ENCODE measurements at regions not wholly inside any gene's neighbourhood (a gene's known extent, or its start where the extent isn't known, plus 50 kb on each side); places are given as distances from the start of the nearest gene placed in this dataset.

GRCh38 chr2:173658946-173659371, 304.3 kb downstream of the CDCA7 start (continued):
- TF ChIP-seq, protein P1, sequence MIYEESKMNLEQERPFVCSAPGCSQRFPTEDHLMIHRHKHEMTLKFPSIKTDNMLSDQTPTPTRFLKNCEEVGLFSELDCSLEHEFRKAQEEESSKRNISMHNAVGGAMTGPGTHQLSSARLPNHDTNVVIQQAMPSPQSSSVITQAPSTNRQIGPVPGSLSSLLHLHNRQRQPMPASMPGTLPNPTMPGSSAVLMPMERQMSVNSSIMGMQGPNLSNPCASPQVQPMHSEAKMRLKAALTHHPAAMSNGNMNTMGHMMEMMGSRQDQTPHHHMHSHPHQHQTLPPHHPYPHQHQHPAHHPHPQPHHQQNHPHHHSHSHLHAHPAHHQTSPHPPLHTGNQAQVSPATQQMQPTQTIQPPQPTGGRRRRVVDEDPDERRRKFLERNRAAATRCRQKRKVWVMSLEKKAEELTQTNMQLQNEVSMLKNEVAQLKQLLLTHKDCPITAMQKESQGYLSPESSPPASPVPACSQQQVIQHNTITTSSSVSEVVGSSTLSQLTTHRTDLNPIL (CRISPR knock-in tag; IDR thresholded peaks at IDR 0.05; ENCODE audit: low read depth): peak; percentile 71; the same call in 1 of the 2 replicates
- TF ChIP-seq CSRNP3 (CRISPR knock-in tag; IDR thresholded peaks at IDR 0.05): no peak
- no peak for TF ChIP-seq GLIS3 (CRISPR knock-in tag; IDR thresholded peaks at IDR 0.05)

DNA sequence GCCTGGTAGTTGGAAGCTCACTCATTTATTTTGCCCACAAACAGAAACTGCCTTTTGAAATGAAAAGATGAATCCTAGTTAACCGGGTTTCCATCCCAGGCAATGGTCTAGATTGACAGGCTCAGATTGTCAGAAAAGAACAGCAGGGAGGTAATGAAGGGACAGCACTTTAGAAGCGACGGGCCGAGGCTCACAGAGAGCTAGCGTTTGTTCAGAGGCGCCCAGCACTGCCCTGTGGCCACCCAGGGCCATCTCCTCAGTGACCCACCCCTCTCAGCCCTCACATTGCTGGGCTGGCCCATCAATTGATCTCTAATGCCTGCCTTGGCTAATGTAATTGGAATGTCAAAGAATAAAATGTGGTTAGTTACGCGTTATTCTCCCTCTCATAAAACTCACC, 304.8 kb downstream of the CDCA7 start:
- TF ChIP-seq SNAI2 (CRISPR knock-in tag; IDR thresholded peaks at IDR 0.05): no peak
- no peak for TF ChIP-seq BACH2 (CRISPR knock-in tag; IDR thresholded peaks at IDR 0.05; ENCODE audit: borderline replicate concordance)
- TF ChIP-seq, protein P1 (CRISPR knock-in tag; IDR thresholded peaks at IDR 0.05; ENCODE audit: low read depth): no peak
- peak; percentile 5; the same call in 2 of the 3 replicates for ATAC-seq

DNA sequence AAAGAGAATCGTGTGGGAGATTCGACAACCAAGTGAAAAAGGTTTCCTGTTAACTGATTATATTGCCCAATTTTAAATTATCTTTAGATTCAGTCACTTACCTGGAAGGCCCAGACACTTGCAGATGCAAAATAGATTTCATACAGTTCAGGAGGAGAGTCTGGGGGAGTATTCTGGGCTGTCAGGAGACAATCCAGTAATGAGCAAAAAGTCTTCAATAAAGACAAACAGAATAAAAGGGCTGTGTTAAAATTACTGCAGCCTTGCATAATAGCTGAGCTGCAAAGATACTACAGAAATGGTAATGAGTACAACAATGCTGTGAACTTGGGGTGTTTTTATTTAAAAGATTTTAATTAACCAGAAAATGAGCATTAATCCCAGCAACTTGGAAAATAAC, 303.6 kb downstream of the SP3 start:
- ATAC-seq: no peak
- TF ChIP-seq CSDC2 (CRISPR knock-in tag; IDR thresholded peaks at IDR 0.05) (no peak), ISL1 (CRISPR knock-in tag; IDR thresholded peaks at IDR 0.05) (no peak), TCF4 (CRISPR knock-in tag; IDR thresholded peaks at IDR 0.05; ENCODE audit: borderline replicate concordance) (no peak), ESRRG (CRISPR knock-in tag; IDR thresholded peaks at IDR 0.05) (no peak), OSR1 (CRISPR knock-in tag; IDR thresholded peaks at IDR 0.05) (no peak), GLIS3 (CRISPR knock-in tag; IDR thresholded peaks at IDR 0.05) (no peak)

GRCh38 chr2:173663353-173663752, 301.8 kb downstream of the SP3 start:
- TF ChIP-seq TOX (CRISPR knock-in tag; IDR thresholded peaks at IDR 0.05; ENCODE audit: borderline replicate concordance) (no peak), SNAI2 (CRISPR knock-in tag; IDR thresholded peaks at IDR 0.05) (no peak), BACH2 (CRISPR knock-in tag; IDR thresholded peaks at IDR 0.05; ENCODE audit: borderline replicate concordance) (no peak), TSHZ2 (CRISPR knock-in tag; IDR thresholded peaks at IDR 0.05) (no peak), ZNF70 (CRISPR knock-in tag; IDR thresholded peaks at IDR 0.05) (no peak), ISL1 (CRISPR knock-in tag; IDR thresholded peaks at IDR 0.05) (no peak), PPARA (CRISPR knock-in tag; IDR thresholded peaks at IDR 0.05; ENCODE audit: borderline replicate concordance) (no peak), ZNF565 (CRISPR knock-in tag; conservative IDR thresholded peaks at IDR 0.05; ENCODE audit: low read depth) (no peak), CSRNP3 (CRISPR knock-in tag; IDR thresholded peaks at IDR 0.05) (no peak), TCF4 (CRISPR knock-in tag; IDR thresholded peaks at IDR 0.05; ENCODE audit: borderline replicate concordance) (no peak), ESRRG (CRISPR knock-in tag; IDR thresholded peaks at IDR 0.05) (no peak)
- ATAC-seq: no peak

- TF ChIP-seq TSHZ2 (CRISPR knock-in tag; IDR thresholded peaks at IDR 0.05) (no peak), CSRNP3 (CRISPR knock-in tag; IDR thresholded peaks at IDR 0.05) (no peak), ARNTL (CRISPR knock-in tag; IDR thresholded peaks at IDR 0.05; ENCODE audit: borderline replicate concordance, low read depth) (no peak), ZFP3 (CRISPR knock-in tag; IDR thresholded peaks at IDR 0.05) (peak; percentile 96)
- ATAC-seq: no peak
Measured at GRCh38 chr2:173663835-173664512, 301.2 kb downstream of the SP3 start.

Data from SK-N-SH treated with all-trans-retinoic acid at 6 μM for 48 hours (cell line).